Upper lobe of left lung (tissue), 6 donors: ENCODE measurements at regions not wholly inside any gene's neighbourhood (a gene's known extent, or its start where the extent isn't known, plus 50 kb on each side); places are given as distances from the start of the nearest gene placed in this dataset.

Experiments used
- ATAC-seq, 2 donors: fragments of 200-7000 bp; cut with Tn5 transposase; one replicate each; pipeline ENCODE4 v1.9.1; 2022; ENCODE audit warnings: mild to moderate bottlenecking in 2 of 2, moderate library complexity in 2 of 2; ENCODE audit not compliant: low FRiP score in 2 of 2
- DNase-seq, 2 donors: peaks; one replicate each; pipeline ENCODE4 v3.0.0-alpha.2; 2019 to 2020
- H3K27ac ChIP-seq, 4 donors: fragments of 200-600 bp; sonication (generic); one replicate each; pipeline ENCODE4 v1.5.1; 2016 to 2019
- H3K27me3 ChIP-seq, 4 donors: fragments of 200-600 bp; sonication (generic); one replicate each; pipeline ENCODE4 v1.5.1; 2017 to 2019
- H3K36me3 ChIP-seq, 4 donors: fragments of 200-600 bp; sonication (generic); one replicate each; pipeline ENCODE4 v1.5.1; 2016 to 2019
- H3K4me1 ChIP-seq, 4 donors: fragments of 200-600 bp; sonication (generic); one replicate each; pipeline ENCODE4 v1.5.1; 2018 to 2019
- H3K4me3 ChIP-seq, 4 donors: fragments of 200-600 bp; sonication (generic); one replicate each; pipeline ENCODE4 v1.5.1; 2017 to 2019; ENCODE audit warnings: mild to moderate bottlenecking in 2 of 4, moderate library complexity in 1 of 4
- H3K9me3 ChIP-seq, 4 donors: fragments of 200-600 bp; sonication (generic); one replicate each; pipeline ENCODE4 v1.5.1; 2018 to 2019
- EP300 ChIP-seq, 4 donors: sonication (generic); formaldehyde crosslinking; IDR thresholded peaks; one replicate each; pipeline ENCODE4 v1.5.1; 2017; ENCODE audit warnings: antibody characterized with exemption in 4 of 4, control low read depth in 2 of 4
- POLR2A ChIP-seq, 4 donors: fragments of 450-650 bp; IDR thresholded peaks; one replicate each; pipeline ENCODE4 v1.5.1; 2016 to 2017; ENCODE audit warnings: antibody characterized with exemption in 4 of 4, mild to moderate bottlenecking in 2 of 4
- POLR2AphosphoS5 ChIP-seq, 2 donors: sonication (generic); formaldehyde crosslinking; IDR thresholded peaks; one replicate each; pipeline ENCODE4 v1.5.1; 2017; ENCODE audit warnings: antibody characterized with exemption in 2 of 2
- WGBS, 2 donors: methylation state at CpG; one replicate each; pipeline ENCODE4 v1.1.5; 2017 to 2018; 5-methylcytosine and 5-hydroxymethylcytosine counted together
- TF ChIP-seq, protein P1 (sequence below), 6 experiments: fragments of 450-650 bp in 4 of 6; fragments of 200-600 bp in 2 of 6; sonication (generic) in 2 of 6; IDR thresholded peaks; one replicate each; pipeline ENCODE4 v1.5.1; 2016 to 2019; ENCODE audit warnings: antibody characterized with exemption in 6 of 6
- donor health status: DM: no; HTN: no; CAD: no; lungs with moderate emphysema.
- donor health status: DM: no; HTN: yes; CAD: no; lungs with severe emphysema.

DNA sequence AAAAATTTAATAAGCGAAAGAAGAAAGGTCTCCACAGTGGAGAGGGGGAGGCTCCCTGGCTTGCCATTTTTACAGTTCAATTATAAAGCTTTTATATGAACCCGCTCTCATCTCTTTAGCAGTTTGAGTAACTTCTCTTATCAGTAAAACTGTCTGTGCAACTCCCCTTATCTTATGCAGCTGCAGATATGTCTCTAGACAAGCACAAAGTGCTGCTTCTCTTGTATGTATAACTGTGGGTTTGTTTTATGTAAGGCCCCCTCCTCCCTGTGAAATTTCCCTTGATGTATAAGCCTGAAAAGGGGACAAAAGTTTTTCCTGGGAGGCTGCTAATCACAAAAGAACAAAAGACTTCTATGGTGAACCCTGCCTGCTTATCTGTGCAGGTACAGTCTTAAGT lies 90.2 kb upstream of the USP9Y start:
- ATAC-seq (no peak), DNase-seq (no peak)
- TF ChIP-seq POLR2A (IDR thresholded peaks at IDR 0.05): no peak
- TF ChIP-seq, protein P1, sequence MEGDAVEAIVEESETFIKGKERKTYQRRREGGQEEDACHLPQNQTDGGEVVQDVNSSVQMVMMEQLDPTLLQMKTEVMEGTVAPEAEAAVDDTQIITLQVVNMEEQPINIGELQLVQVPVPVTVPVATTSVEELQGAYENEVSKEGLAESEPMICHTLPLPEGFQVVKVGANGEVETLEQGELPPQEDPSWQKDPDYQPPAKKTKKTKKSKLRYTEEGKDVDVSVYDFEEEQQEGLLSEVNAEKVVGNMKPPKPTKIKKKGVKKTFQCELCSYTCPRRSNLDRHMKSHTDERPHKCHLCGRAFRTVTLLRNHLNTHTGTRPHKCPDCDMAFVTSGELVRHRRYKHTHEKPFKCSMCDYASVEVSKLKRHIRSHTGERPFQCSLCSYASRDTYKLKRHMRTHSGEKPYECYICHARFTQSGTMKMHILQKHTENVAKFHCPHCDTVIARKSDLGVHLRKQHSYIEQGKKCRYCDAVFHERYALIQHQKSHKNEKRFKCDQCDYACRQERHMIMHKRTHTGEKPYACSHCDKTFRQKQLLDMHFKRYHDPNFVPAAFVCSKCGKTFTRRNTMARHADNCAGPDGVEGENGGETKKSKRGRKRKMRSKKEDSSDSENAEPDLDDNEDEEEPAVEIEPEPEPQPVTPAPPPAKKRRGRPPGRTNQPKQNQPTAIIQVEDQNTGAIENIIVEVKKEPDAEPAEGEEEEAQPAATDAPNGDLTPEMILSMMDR (IDR thresholded peaks at IDR 0.05): no peak
- no peak for TF ChIP-seq POLR2AphosphoS5 (IDR thresholded peaks at IDR 0.05)
- TF ChIP-seq EP300 (IDR thresholded peaks at IDR 0.05): no peak
- no peak overlapping the region for H3K4me3 ChIP-seq
- no peaks in the 10 kb centered on the region for H3K36me3 ChIP-seq
- H3K27me3 ChIP-seq: no peaks in the 10 kb centered on the region
- no peak overlapping the region for H3K27ac ChIP-seq
- WGBS, 2 donors: 85% methylated on average over 2 of the region's 2 CpGs; no CpG with 5 or more reads in 1 of the 2 donors
- H3K4me1 ChIP-seq: no peaks in the 10 kb centered on the region
- H3K9me3 ChIP-seq: no peaks in the 10 kb centered on the region

DNA sequence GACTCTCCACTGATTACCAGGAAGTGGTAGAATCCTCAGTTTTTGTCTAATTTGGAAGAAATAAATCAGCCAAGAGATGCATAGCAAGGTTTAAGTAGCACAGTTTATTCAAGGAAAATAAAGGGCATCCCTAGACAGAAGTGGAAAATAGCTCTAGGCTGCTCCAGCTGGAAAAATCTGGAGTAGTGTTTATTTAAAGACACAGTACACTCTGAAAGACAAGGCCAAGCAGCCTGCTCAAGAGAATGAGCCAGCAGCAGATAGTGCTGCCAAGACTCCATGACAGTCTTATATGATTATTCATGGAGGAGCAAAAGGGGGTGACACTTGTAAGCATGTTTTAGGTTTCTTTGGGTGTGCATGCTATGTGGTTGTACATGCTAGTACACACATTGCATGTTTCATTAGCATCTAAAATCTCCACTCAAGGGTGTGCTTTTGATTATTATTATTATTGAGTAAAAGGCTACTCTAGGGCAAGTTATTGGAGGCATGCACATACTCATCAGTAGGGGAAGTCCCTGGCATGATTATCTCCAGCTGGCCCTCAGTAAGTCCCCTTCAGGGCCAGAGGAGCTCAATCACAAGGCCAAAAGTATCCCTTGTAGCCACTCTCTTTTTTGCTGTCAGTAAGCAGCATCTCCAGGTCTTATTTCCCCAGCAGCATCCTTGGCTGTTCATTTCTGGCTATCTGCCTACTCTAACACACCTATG lies 85.1 kb upstream of the USP9Y start:
- no peak for DNase-seq
- no peak for TF ChIP-seq EP300 (IDR thresholded peaks at IDR 0.05)
- TF ChIP-seq, protein P1 (IDR thresholded peaks at IDR 0.05): no peak
- no peak for TF ChIP-seq POLR2A (IDR thresholded peaks at IDR 0.05)
- no peak for TF ChIP-seq POLR2AphosphoS5 (IDR thresholded peaks at IDR 0.05)
- H3K4me3 ChIP-seq: no peak overlapping the region

DNA sequence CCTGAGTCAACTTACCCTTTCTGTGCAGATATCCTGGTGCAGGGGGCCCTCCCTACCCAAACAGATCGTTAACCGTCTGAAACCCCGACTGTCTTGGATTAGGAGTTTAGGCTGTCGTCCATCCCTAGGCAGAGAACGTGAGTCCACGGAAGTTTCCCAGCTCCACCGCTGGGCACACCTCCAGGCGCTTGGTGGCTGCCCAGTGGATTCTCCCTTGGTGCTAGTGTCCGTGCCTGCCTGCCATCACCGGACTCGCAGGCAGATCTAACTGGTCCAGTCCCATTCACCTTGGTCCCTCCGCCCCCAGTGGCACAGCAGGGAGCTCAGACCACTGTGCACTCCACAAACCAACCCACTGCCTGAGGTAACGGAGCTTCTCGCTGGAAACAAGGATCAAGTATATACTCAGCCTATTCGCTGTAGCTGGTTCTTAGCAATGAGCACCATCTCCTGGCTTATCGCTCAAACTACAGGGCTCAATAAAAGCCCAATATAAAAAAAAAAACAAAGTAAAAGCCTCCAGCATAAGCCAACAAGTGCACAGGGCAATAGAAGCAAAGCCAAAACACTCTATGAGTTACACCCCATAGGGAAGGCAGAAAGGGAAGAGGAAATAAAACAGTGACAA lies 79.5 kb upstream of the USP9Y start:
- Histone ChIP-seq H3K27ac (no peak overlapping the region), H3K27me3 (no peaks in the 10 kb centered on the region), H3K9me3 (no peaks in the 10 kb centered on the region), H3K36me3 (no peaks in the 10 kb centered on the region), H3K4me3 (no peak overlapping the region), H3K4me1 (no peaks in the 10 kb centered on the region)
- WGBS, 2 donors: 31% methylated on average over 9 of the region's 16 CpGs; no CpG with 5 or more reads in 1 of the 2 donors
- ATAC-seq (peak in 1 of 2 donors; percentile 52), DNase-seq (no peak)
- no peak for TF ChIP-seq POLR2AphosphoS5 (IDR thresholded peaks at IDR 0.05)
- no peak for TF ChIP-seq EP300 (IDR thresholded peaks at IDR 0.05)
- TF ChIP-seq POLR2A (IDR thresholded peaks at IDR 0.05): no peak
- TF ChIP-seq, protein P1 (IDR thresholded peaks at IDR 0.05): peak in 2 of 6 experiments; percentile 16 to 24

More for the DNA sequence above, 85.1 kb upstream of the USP9Y start:
- Histone ChIP-seq H3K36me3 (no peaks in the 10 kb centered on the region), H3K27ac (no peak overlapping the region), H3K9me3 (no peaks in the 10 kb centered on the region), H3K27me3 (no peaks in the 10 kb centered on the region), H3K4me1 (no peaks in the 10 kb centered on the region)
- no peak for ATAC-seq

DNA sequence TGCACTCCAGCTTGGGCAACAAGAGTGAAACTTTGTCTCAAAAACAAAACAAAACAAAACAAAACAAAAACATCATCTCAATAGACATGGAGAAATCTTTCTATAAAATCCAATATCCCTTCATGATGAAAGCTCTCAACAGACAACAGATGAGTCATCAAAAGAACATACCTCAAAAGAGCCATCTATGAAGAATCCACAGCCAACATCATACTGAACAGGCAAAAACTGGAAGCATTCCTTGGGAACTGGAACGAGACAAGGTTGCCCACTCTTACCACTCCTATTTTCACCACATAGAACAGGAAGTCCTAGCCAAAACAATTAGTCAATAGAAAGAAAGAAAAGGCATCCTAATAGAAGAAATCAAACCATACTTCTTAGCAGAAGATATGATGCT lies 77.8 kb upstream of the USP9Y start:
- no peaks in the 10 kb centered on the region for H3K27me3 ChIP-seq
- H3K4me1 ChIP-seq: no peaks in the 10 kb centered on the region
- ATAC-seq (no peak), DNase-seq (no peak)
- TF ChIP-seq EP300 (IDR thresholded peaks at IDR 0.05) (no peak), POLR2A (IDR thresholded peaks at IDR 0.05) (no peak), POLR2AphosphoS5 (IDR thresholded peaks at IDR 0.05) (no peak)
- TF ChIP-seq, protein P1 (IDR thresholded peaks at IDR 0.05): no peak
- no peak overlapping the region for H3K4me3 ChIP-seq
- WGBS, 2 donors: 50% methylated on average over 1 of the region's 1 CpG; no CpG with 5 or more reads in 1 of the 2 donors
- no peaks in the 10 kb centered on the region for H3K9me3 ChIP-seq
- H3K36me3 ChIP-seq: no peaks in the 10 kb centered on the region
- no peak overlapping the region for H3K27ac ChIP-seq
